NOMO-1 treated with DMSO at 0.1 percent for 48 hours (cell line): ENCODE measurements at regions not wholly inside any gene's neighbourhood (a gene's known extent, or its start where the extent isn't known, plus 50 kb on each side); places are given as distances from the start of the nearest gene placed in this dataset.
"Not testable (repeated sequence)": the region's sequence is repeated elsewhere in the genome, so short reads cannot be mapped to it uniquely, and the experiment has no call there.

Source experiments
- DNase-seq: peaks from one replicate; lab custom pipeline; 2025; ENCODE audit not compliant: unreplicated experiment; lab: John Stamatoyannopoulos, UW

DNA sequence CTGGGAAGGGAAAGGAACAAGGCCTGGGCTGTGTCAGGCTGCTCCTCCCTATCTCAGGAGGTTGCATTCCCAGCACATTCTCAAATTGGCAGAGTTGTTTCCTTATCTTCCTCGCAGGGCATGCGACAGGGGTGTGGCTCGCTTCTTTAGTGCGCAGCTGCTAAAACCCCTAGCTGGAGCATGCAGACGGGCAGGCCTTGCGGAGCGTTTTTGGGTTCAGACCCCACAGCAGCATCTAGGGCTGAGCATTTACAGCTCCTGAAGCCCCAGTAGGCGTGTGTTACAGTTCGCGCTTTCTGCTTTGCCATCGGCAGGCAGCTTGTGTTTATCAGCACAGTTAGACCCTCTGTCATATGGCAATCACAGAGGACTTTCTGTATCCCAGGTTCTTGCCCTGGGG, 392.4 kb downstream of the TECRL start:
- DNase-seq = no peak

DNA sequence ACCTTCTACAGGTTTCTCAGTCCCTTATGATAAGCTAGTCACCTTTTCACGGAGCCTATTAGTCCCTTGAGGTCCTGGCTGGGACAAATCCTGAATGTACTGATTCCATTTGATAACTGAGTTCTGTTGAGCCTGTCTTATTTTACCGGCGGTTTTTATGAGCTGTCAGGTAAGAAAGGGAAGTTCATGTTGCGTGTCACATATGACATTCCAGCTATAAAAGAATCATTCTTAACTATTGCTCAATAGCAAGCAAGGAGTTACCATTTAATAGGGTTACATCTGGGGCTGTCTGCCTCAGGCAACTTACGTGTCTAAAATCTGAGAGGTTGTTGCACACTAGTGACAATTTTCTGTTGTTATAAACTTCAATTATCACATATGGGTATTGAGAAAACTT, 394.6 kb downstream of the TECRL start:
- DNase-seq = no peak

DNA sequence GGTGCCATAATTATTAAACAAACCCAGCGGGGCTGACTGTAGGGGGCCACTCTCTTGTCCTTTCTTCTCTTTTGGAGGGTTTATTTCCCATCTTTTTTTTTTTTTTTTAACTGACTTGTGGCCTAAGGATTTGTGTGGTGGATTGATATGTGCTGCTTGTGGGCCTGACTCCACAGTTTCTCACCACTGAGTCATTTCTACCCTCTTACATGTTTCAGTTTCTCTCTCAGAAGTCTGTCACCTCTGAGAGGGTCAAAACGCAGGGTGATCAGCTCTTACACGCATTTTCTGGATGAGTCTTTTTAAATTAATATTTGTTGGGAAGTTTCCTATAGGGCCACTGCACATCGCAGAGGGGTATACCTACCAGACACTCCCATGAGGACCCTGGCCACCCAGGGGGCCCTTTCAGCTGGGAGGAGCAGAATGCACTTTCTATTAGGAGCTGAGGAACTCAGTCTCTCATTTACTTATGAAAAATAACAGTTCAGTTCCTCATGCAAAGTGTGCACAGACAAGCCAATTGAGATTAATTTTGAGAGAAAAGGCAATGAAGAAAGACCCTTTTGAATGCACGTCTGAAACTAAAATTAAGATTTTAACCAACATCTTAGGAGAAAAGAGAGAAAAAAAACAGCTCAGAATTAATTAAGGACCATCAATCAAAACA, 407.9 kb downstream of the TECRL start:
- no peak for DNase-seq

DNA sequence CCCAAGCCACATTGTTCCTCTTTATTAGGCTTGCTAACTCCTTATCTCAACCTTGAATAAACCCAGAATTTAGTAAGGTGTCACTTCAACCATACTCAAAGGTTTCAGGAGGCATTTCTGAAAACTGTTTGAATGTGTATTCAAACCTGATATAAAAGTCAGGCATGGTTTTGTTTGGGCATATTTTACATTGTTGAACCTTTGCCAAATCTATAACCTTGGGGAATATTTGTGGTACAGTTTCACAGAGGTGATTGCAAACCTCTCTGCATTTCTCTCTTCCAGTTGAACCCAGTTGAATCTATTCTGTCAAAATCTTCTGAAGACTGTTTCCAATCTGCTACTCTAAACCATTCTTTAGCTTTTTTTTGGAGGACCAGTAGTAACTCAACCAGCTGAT, 409.0 kb downstream of the TECRL start:
- DNase-seq = no peak

DNA sequence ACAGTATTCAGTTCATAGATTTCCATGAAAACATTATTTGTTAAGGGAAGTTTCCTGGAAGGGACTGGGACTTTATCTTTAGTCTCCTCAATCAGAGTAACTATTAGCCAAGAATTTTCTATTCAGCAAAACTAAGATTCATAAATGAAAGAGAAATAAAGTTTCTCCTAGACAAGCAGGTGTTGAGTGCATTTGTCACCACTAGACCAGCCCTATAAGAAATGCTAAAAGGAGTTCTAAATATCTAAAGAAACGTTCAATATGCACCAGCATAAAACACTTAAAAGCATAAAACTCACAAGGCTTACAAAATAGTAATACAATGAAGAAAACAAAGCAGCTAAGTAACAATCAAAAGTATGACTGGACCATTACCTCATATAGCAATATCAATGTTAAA, 423.0 kb downstream of the TECRL start:
- no peak for DNase-seq

DNA sequence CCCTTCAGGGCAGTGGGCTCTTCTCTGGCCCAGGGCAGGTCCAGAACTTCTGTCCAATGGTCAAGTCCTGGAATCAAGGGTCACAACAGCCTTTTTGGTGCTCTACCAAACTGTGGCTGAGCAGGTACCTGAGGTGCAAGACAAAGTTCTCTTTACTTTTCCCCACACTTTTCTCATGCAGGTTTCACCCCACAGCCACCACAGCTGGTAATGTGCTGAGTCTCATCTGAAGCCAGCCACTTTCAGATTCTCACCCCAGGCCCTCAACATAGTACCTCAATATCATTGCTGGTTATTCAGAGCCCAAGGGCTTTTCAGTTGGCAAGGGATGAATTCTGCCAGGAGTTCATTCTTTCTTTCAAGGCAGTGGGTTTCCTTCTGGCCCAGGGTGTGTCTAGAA, 426.0 kb downstream of the TECRL start:
- no peak for DNase-seq

DNA sequence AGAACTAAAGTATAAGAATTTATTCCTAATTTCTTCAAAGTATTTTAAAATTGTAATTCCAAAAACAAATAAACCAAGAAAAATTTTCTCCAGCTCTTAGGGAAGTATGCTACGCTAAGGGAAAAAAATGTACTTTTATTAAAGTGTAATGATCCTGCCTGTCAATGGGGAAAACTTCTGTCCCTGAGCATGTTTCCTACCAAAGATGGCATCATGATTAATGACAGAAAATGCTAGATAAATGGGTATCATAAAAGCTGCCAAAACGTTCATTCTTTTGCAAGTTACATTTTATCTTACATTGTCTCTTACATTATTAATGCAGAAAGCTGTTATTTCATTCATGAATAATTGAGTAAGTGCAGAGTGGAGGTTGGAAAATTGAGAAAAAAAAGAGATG, 443.4 kb downstream of the TECRL start:
- no peak for DNase-seq

DNA sequence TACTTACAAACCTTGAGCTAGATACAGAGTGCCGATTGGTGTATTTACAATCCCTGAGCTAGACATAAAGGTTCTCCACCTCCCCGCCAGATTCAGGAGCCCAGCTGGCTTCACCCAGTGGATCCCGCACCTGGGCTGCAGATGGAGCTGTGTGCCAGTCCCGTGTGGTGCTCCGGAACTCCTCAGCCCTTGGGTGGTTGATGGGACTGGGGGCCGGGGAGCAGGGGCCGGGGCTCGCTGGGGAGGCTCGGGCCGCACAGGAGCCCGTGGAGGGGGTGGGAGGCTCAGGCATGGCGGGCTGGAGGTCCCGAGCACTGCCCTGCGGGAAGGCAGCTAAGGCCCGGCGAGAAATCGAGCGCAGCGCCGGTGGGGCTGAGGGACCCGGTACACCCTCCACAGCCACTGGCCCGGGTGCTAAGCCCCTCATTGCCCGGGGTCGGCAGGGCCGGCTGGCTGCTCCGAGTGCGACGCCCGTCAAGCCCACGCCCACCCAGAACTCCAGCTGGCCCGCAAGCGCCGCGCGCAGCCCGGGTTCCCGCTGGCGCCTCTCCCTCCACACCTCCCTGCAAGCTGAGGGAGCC, 466.5 kb downstream of the TECRL start:
- DNase-seq = not testable (repeated sequence)

DNA sequence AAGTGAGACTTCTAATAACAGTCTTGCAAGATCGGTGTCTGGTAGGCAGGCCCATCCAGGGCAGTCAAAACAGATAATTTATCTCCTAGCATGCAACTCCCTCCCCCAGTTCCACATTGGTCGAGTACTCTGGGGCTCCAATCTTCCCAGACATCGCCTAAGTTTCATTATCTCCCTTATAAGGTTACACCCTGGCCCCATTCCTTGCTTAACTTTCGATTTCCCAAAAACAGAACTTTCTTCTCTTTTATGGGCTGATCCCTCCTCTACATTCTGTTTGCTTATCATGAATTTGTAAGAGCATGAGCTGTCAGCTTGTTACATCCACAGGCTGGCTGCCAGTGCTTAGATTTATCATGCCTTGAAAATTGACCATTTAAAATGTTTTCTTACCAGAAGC, 471.3 kb downstream of the TECRL start:
- DNase-seq = no peak

DNA sequence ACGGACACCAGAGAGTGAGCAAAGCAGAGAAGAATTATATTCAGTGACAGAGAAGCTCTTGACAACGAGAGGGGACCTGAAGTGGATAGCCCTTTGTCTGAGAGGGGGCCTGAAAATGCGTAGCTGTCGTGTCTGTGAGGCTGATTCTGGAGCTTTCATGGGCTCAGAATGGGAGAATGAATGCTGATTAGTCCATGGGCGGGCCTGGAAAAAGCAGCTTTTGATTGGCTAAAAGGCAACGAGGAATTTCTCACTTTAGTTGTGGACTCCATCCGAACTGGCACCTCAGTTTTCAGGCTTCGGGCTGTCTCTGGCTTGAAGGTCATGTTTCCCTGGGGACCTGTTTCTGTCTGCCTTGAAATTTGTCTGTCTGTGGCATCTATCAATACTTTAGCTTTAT, 487.1 kb downstream of the TECRL start:
- DNase-seq = no peak

DNA sequence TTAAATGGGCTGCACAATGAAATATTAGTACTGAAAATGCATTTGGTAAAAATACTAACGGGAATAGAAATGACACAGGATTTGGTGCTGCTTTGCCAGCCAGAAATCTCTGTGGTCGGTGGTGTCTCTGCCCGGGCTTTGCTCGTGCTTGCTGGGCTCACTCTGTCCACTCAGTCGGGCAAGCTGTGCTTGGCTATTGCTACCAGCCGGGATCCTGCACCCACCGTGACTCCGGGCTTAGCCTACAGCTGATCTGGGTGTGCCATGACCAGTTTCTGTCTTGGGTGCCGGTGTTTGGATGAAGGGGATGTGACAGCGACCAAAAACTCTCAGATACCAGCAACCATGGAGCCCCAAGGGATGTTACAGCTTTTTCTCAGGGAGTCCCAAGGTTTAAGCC, 487.7 kb downstream of the TECRL start:
- no peak for DNase-seq

DNA sequence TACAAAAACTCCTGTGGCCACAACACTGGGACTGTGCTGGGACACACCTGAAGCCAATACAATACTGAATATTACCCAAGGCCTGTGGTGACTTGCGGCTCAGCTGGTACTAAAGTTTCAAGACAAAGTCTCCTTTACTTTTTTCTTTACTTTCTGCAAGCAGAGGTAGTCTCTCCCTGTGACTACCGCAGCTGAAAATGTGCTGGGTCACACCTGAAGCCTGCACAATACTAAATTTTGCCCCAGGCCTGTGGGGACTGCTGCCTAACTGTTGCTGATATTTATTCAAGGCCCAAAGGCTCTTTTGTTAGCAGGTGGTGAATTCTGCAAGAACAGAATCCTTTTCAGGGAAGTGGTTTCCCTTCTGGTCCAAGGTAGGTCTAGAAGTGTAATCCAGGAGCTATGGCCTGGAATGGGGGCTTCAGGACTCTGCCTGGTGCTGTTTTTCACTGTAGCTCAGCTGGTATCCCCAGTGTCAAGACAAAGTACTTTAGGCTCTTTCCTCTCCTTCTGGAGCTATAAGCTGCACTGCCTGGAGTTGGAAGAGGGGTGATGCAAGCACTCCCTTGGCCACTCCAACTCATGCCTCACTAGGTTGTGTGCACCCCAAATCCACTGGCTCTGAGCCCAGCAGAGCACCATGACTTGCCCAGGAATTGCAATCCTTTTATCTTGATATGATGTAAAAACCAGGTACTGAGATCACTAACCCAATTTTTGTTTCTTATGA, 489.4 kb downstream of the TECRL start:
- DNase-seq = no peak

DNA sequence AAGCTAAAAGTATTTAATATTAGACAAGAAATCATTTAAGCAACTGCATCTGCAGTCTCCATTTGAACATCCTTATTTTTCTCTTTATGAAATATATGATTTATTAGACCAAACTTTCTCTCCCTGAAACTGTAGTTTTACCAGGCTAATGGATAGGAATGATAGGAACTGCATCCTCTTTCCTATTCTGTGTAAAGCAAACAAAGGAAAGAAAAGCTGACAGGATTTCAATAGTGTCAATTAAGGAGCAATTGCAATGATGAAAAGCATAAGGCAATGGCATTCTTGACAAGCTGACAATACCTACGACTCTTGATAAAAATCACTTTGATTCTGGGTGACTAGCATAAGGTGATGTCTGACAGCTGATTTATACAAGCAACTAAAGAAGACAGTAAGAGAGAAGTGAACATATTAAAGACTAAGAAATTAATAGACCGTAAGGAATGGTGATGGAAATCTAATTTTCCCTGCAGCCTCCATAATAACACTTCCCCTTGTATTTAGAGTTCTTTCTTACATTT, 502.5 kb downstream of the TECRL start:
- no peak for DNase-seq

DNA sequence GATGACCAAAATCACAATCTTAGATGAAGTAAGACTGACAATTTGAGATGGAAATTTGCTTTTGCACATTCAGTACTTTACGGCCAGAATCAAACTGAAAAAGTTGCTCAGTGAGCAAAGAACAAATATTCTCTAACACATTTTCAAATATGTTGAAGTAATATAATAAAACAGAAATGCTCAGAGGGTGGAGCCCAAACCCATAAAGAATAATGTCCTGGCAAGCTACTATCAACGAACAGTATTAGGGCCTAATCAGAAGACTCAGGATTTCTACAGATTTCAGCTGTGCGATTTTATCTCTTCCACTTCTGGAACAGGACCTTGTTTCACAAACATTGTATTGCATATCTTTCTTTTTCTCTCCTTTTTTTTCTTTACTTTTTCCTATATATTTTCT, 505.0 kb downstream of the TECRL start:
- DNase-seq = no peak

DNA sequence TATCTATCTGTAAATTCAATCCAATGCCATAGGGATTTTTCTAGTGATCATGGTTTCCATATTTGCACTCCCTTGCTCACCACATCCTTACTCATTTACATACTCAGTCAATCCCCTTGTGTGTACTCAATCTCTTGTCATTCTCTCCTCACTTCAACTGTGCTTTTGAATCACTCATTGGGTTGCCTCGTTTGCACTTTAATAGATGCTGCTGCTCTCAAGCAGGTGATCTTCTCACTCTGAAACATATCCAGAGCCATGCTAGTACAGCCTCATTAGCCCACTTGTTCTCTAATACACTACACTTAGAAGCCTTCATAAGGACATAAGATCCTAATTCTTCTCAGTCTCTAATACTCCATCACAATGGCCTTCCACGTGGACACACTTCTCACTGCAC, 507.9 kb downstream of the TECRL start:
- DNase-seq = no peak

DNA sequence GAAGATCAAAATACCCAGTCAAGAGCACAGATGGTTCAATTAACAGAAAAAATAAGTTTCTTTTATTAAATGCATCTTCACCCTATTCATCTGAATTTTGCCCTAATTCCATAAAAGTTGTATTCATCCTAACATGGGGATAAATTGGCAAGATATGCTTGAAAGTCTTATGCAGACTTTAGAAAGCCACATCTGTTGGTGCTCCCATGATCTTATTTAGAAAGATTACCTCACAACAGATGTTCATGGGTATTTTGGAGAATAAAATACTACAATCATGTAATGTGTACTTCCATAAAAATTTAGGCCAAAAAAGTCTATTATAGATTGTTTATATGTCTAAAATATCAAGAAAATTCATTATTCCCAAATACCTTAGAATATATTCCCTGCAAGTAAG, 510.3 kb downstream of the TECRL start:
- DNase-seq = no peak

DNA sequence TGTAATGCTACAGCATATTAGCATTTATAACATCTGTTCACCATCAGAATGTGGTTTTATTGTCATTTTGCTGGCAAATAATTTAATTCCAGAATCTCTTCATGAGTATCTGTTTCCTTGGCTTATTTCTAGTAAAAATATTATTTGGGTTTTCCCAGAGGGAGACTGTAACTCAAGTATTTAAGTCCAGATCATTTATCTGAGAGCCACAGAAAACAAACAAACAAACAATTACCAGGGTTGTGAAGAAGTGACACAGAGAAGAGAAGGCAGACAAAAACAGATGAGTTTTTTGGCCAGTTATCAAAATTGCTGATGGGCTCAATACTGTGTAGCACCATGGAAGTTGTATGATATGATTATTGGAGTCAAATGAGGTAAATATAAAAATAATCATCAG, 515.1 kb downstream of the TECRL start:
- no peak for DNase-seq

DNA sequence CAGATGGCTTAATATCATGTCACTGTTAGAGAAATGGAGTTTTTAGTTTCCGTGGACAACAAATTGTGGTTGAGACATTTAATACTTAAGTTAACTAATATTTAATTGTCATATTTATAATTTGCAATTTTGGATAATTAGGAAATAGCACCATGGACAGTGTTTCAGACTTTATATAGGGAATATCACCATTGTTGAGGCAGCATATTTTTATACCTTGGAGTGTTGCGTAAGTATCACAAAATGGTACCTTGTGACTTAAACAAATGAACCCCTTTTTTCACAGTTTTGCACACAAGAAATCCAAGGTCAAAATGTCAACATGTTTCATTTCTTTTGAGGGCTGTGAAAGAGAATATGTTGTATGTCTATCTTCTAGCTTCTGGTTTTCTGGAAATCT, 539.9 kb downstream of the TECRL start:
- no peak for DNase-seq

DNA sequence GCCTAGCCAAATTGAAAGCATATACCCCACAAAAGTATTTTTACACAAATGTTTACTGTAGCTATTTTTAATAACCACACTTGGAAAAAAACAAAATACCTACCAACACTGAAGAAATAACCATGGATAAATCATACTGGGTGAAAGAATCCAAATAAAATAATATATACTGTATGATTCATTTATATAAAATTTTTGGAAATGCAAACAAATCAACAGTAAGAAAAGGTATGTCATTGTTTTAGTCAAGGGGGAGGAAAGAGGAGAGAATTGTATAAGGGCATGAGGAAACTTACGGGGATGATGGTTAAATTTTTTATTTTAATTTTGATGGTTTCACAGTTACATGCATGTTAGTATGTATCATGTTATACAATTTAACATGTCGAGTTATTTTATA, 557.8 kb downstream of the TECRL start:
- DNase-seq = no peak

DNA sequence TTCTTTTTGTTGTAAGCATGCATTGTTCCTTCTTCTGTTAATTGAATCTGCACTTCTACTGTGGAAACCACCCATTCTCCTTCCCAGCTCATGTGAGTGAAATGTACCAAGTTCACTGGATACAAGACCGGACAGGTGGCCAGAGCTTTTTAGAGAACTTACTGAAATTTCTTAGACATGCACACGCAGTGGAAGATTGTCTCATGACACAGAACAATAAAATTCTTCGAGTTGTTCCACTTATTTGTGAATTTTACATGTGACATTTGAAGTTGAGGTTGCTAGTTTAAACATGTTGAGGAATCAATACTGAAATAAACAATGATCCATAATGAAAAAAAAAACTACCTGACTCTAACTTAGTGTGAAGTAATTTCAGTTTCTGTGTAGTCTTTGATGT, 568.0 kb downstream of the TECRL start:
- no peak for DNase-seq

DNA sequence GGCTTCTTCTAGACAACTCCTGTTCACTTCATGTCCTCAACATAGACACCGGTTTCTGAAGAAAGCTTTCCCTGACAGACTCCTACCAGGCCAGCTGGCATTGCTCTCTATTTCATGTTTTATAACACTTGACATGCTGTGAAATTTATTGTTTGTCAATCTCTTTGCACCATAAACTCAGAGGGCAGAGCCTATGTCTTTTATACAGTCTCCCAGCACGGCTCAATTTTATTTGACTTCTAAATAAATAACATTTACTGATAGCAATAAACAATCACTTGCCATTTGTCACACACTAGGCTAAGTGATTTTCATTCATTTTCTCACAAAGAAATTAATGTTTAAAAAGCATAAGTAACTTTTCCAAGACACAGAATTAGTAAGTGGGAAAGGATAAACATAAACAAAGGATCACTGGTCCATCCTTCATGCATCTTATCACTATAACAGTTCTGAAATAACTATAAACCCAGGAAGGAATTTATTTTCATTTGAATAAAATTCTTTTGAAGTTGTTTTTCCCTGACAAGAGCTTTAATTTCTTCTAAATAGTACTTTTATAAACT, 577.6 kb downstream of the TECRL start:
- DNase-seq = no peak

DNA sequence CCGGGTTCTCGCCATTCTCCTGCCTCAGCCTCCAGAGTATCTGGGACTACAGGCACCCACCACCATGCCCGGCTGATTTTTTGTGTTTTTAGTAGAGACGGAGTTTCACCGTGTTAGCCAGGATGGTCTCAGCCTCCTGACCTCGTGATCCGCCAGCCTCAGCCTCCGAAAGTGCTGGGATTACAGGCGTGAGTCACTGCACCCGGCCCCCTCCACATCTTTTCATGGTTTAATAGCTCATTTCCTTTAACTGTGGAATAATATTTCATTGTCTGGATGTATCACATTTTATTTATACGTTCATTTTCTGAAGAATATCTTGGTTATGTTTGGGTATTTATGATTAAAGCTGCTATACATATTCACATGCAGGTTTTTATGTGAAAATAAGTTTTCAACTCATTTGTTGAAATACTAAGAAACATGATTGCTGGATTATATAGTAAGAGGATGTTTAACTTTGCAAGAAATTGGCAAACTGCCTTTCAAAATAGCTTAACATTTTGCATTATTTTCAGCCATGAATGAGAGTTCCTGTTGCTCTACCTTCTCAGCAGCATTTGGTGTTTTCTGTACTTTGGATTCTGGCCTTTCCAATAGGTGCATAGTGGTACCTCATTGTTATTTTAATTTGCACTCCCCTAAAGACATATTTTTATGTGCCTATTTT, 591.9 kb downstream of the TECRL start:
- no peak for DNase-seq
